ENCODE measurements at regions not wholly inside any gene's neighbourhood (a gene's known extent, or its start where the extent isn't known, plus 50 kb on each side); places are given as distances from the start of the nearest gene placed in this dataset.

GRCh38 chr11:103671143-103671651 is 365.2 kb upstream of the DDI1 start:
- H3K36me3 ChIP-seq: no peaks in the 10 kb centered on the region
- WGBS, 5 donors: 53 to 70% (median 60%) methylated on average over 2 of the region's 2 CpGs
- TF ChIP-seq EP300 (IDR thresholded peaks at IDR 0.05) (no peak), CTCF (IDR thresholded peaks at IDR 0.05) (peak in 1 of 7 experiments; percentile 8)
- H3K4me1 ChIP-seq: no peaks in the 10 kb centered on the region
- H3K4me3 ChIP-seq: no peak overlapping the region
- H3K27me3 ChIP-seq: no peaks in the 10 kb centered on the region
- DNase-seq: no peak
- H3K9me3 ChIP-seq: no peaks in the 10 kb centered on the region
- intact Hi-C loops (cut with DNase I; ENCODE audit: low total_unique reads): no loop called here
- H3K27ac ChIP-seq: no peak overlapping the region

GRCh38 chr11:103673773-103674172 is 362.7 kb upstream of the DDI1 start:
- 74 to 84% (median 80%) methylated on average over 2 of the region's 2 CpGs for WGBS, 5 donors
- H3K27me3 ChIP-seq: no peaks in the 10 kb centered on the region
- no peaks in the 10 kb centered on the region for H3K36me3 ChIP-seq
- no peaks in the 10 kb centered on the region for H3K4me1 ChIP-seq
- TF ChIP-seq CTCF (IDR thresholded peaks at IDR 0.05): no peak
- TF ChIP-seq POLR2A (IDR thresholded peaks at IDR 0.05): no peak
- no peak for TF ChIP-seq EP300 (IDR thresholded peaks at IDR 0.05)
- H3K27ac ChIP-seq: no peak overlapping the region
- no peak overlapping the region for H3K4me3 ChIP-seq
- no peak for DNase-seq
- H3K9me3 ChIP-seq: no peaks in the 10 kb centered on the region
- intact Hi-C loops (cut with DNase I; ENCODE audit: low total_unique reads): no loop called here

GRCh38 chr11:103676413-103676812 is 360.0 kb upstream of the DDI1 start:
- Histone ChIP-seq H3K36me3 (no peaks in the 10 kb centered on the region), H3K4me1 (no peaks in the 10 kb centered on the region), H3K4me3 (no peak overlapping the region), H3K27ac (no peak overlapping the region), H3K27me3 (no peaks in the 10 kb centered on the region), H3K9me3 (no peaks in the 10 kb centered on the region)
- TF ChIP-seq CTCF (IDR thresholded peaks at IDR 0.05): no peak
- no peak for TF ChIP-seq EP300 (IDR thresholded peaks at IDR 0.05)
- TF ChIP-seq POLR2AphosphoS5 (IDR thresholded peaks at IDR 0.05): no peak
- TF ChIP-seq POLR2A (IDR thresholded peaks at IDR 0.05): no peak
- no peak for DNase-seq
- intact Hi-C loops (cut with DNase I; ENCODE audit: low total_unique reads): no loop called here
- 67 to 90% (median 82%) methylated on average over 1 of the region's 1 CpG for WGBS, 5 donors

GRCh38 chr11:103680826-103681225 is 355.6 kb upstream of the DDI1 start:
- peaks cover 5 to 13% (median 11%) of the 10 kb centered on the region in 4 donors for H3K4me1 ChIP-seq
- no peak overlapping the region for H3K4me3 ChIP-seq
- H3K27me3 ChIP-seq: no peaks in the 10 kb centered on the region
- no peak overlapping the region for H3K27ac ChIP-seq
- 33 to 62% (median 41%) methylated on average over 1 of the region's 1 CpG for WGBS, 5 donors
- intact Hi-C loops (cut with DNase I; ENCODE audit: low total_unique reads): loop anchor here (10.0 kb wide), 1 partner anchor 474 kb away; no protein-coding TSS in a partner anchor
- H3K9me3 ChIP-seq: no peaks in the 10 kb centered on the region
- TF ChIP-seq CTCF (IDR thresholded peaks at IDR 0.05): no peak
- TF ChIP-seq POLR2AphosphoS5 (IDR thresholded peaks at IDR 0.05): no peak
- no peaks in the 10 kb centered on the region for H3K36me3 ChIP-seq
- DNase-seq: no peak

Measured in stomach (tissue), 8 donors.